ENCODE measurements at regions not wholly inside any gene's neighbourhood (a gene's known extent, or its start where the extent isn't known, plus 50 kb on each side); places are given as distances from the start of the nearest gene placed in this dataset.
"Not testable (repeated sequence)": the region's sequence is repeated elsewhere in the genome, so short reads cannot be mapped to it uniquely, and the experiment has no call there.

DNA sequence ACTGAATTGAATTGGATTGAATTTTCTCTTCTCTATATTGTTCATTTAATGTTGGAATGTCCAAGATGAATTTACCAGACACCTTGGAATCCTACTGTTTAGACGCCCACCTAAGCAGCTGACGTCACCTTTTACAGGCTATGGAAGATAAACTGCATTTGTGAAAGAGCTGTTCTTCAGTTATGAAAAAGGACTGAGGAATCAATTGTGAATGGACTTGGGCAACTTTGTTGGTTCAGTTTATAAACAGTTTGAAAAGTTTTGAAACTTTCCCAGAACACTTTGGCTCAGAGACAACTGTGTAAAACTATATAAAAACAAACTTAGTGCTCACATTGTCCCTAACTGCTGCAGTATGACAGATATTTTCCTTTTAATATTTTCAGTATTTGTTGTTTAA is 590.8 kb upstream of the SPRY2 start:
- no peak for TF ChIP-seq POLR2A (IDR thresholded peaks at IDR 0.05; ENCODE audit: extremely low read depth, insufficient read length)
- no peak for TF ChIP-seq MAX (IDR thresholded peaks at IDR 0.05; ENCODE audit: low read depth, low read length)
- no peak for TF ChIP-seq CTCF (IDR thresholded peaks at IDR 0.05; ENCODE audit: low read depth, low read length)
- no peak for TF ChIP-seq MYC (IDR thresholded peaks at IDR 0.05; ENCODE audit: low read depth, low read length)
- no peak overlapping the region for H3K4me3 ChIP-seq (ENCODE audit: low read depth, low read length)
- DNase-seq (ENCODE audit: low read depth): no peak

GRCh38 chr13:80931118-80931517 is 590.2 kb upstream of the SPRY2 start:
- TF ChIP-seq MYC (IDR thresholded peaks at IDR 0.05; ENCODE audit: low read depth, low read length) (no peak), POLR2A (IDR thresholded peaks at IDR 0.05; ENCODE audit: extremely low read depth, insufficient read length) (no peak), CTCF (IDR thresholded peaks at IDR 0.05; ENCODE audit: low read depth, low read length) (no peak), MAX (IDR thresholded peaks at IDR 0.05; ENCODE audit: low read depth, low read length) (no peak)
- DNase-seq (ENCODE audit: low read depth): no peak
- no peak overlapping the region for H3K4me3 ChIP-seq (ENCODE audit: low read depth, low read length)

GRCh38 chr13:80928241-80928640 is 587.3 kb upstream of the SPRY2 start:
- TF ChIP-seq POLR2A (IDR thresholded peaks at IDR 0.05; ENCODE audit: extremely low read depth, insufficient read length): no peak
- DNase-seq (ENCODE audit: low read depth): no peak
- H3K4me3 ChIP-seq (ENCODE audit: low read depth, low read length): no peak overlapping the region

- not testable (repeated sequence) for DNase-seq (ENCODE audit: low read depth)
These were observed 585.1 kb upstream of the SPRY2 start for GRCh38 chr13:80926024-80926423.

DNA sequence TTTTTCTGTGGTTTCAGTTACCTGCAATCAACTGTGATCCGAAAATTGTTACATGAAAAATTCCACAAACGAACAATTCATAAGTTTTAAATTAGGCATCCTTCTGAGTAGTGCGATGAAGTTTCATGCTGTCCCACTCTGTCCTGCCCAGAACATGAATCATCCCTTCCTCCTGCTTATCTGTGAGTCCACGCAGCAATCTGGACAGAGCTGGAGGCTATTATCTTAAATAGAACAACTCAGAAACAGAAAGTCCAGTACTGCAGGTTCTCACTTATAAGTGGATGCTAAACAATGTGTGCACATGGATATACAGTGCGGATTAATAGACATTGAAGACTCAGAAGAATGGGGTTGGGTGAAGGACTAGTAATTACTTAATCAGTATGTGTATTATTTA is 583.7 kb upstream of the SPRY2 start:
- DNase-seq (ENCODE audit: low read depth): no peak
- no peak for TF ChIP-seq CTCF (IDR thresholded peaks at IDR 0.05; ENCODE audit: low read depth, low read length)
- no peak for TF ChIP-seq MYC (IDR thresholded peaks at IDR 0.05; ENCODE audit: low read depth, low read length)
- TF ChIP-seq MAX (IDR thresholded peaks at IDR 0.05; ENCODE audit: low read depth, low read length): no peak
- TF ChIP-seq POLR2A (IDR thresholded peaks at IDR 0.05; ENCODE audit: extremely low read depth, insufficient read length): no peak
- no peak overlapping the region for H3K4me3 ChIP-seq (ENCODE audit: low read depth, low read length)

More at GRCh38 chr13:80926024-80926423, 585.1 kb upstream of the SPRY2 start:
- not testable (repeated sequence) for H3K4me3 ChIP-seq (ENCODE audit: low read depth, low read length)

GRCh38 chr13:80923907-80924306 is 583.0 kb upstream of the SPRY2 start:
- no peak for TF ChIP-seq CTCF (IDR thresholded peaks at IDR 0.05; ENCODE audit: low read depth, low read length)
- TF ChIP-seq MYC (IDR thresholded peaks at IDR 0.05; ENCODE audit: low read depth, low read length): no peak
- no peak for TF ChIP-seq POLR2A (IDR thresholded peaks at IDR 0.05; ENCODE audit: extremely low read depth, insufficient read length)
- no peak for TF ChIP-seq MAX (IDR thresholded peaks at IDR 0.05; ENCODE audit: low read depth, low read length)
- H3K4me3 ChIP-seq (ENCODE audit: low read depth, low read length): no peak overlapping the region
- no peak for DNase-seq (ENCODE audit: low read depth)

GRCh38 chr13:80921971-80922370 is 581.0 kb upstream of the SPRY2 start:
- no peak for TF ChIP-seq MYC (IDR thresholded peaks at IDR 0.05; ENCODE audit: low read depth, low read length)
- TF ChIP-seq MAX (IDR thresholded peaks at IDR 0.05; ENCODE audit: low read depth, low read length): no peak
- no peak for TF ChIP-seq CTCF (IDR thresholded peaks at IDR 0.05; ENCODE audit: low read depth, low read length)
- TF ChIP-seq POLR2A (IDR thresholded peaks at IDR 0.05; ENCODE audit: extremely low read depth, insufficient read length): no peak
- no peak for DNase-seq (ENCODE audit: low read depth)
- H3K4me3 ChIP-seq (ENCODE audit: low read depth, low read length): no peak overlapping the region
